Prostate gland (tissue), 2 donors: ENCODE measurements at regions not wholly inside any gene's neighbourhood (a gene's known extent, or its start where the extent isn't known, plus 50 kb on each side); places are given as distances from the start of the nearest gene placed in this dataset.

Experiments
- CTCF ChIP-seq, 4 experiments: fragments of 200-600 bp in 2 of 4; fragments of 450-650 bp in 2 of 4; sonication (generic) in 2 of 4; IDR thresholded peaks; 1 replicate in 3 of 4; 2 replicates in 1 of 4; pipeline ENCODE4 v1.5.1; 2016 to 2019; ENCODE audit warnings: antibody characterized with exemption in 4 of 4, mild to moderate bottlenecking in 2 of 4, moderate library complexity in 2 of 4
- POLR2A ChIP-seq: fragments of 450-650 bp; IDR thresholded peaks from one replicate; pipeline ENCODE4 v1.6.1; 2016; ENCODE audit warnings: antibody characterized with exemption, mild to moderate bottlenecking

GRCh38 chr13:105612541-105612940 is 922.9 kb downstream of the EFNB2 start:
- TF ChIP-seq POLR2A = no peak
- no peak for TF ChIP-seq CTCF (IDR thresholded peaks at IDR 0.05)
